ENCODE measurements at regions not wholly inside any gene's neighbourhood (a gene's known extent, or its start where the extent isn't known, plus 50 kb on each side); places are given as distances from the start of the nearest gene placed in this dataset.

DNA sequence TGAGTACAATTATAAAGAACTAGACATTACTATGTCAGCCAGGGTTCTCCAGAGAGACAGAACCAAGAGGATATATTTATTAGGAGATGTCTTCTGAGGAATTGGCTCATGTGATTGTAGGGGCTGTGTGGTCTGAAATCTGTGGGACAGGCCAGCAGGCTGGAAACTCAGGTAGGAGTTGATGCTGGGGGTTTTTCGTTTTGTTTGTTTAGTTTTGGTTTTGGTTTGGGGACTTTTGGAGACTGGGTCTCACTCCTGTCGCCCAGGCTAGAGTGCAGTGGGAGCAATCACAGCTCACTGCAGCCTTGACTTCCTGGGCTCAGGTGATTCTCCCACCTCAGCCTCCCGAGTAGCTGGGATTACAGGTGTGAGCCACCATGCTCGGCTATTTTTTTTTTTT lies 132.9 kb upstream of the ERRFI1 start:
- H3K9me2 ChIP-seq (replicated peaks; ENCODE audit: insufficient read depth, low read length), result no peaks in the 10 kb centered on the region
- H3K27me3 ChIP-seq (ENCODE audit: low read length), result no peaks in the 10 kb centered on the region
- no peaks in the 10 kb centered on the region for H3K9me3 ChIP-seq (ENCODE audit: insufficient read depth, low read length)
- no peaks in the 10 kb centered on the region for H3K36me3 ChIP-seq (ENCODE audit: low read length)
- H4K20me1 ChIP-seq (ENCODE audit: low read depth, low read length), result no peaks in the 10 kb centered on the region
- H3F3A ChIP-seq (ENCODE audit: insufficient read depth), result no peaks in the 10 kb centered on the region
- H3K4me2 ChIP-seq (ENCODE audit: low read depth, low read length, poor library complexity, severe bottlenecking), result no peak overlapping the region
- no peak for TF ChIP-seq EZH2phosphoT487 (conservative IDR thresholded peaks at IDR 0.05; ENCODE audit: low read length)
- TF ChIP-seq, protein P1, sequence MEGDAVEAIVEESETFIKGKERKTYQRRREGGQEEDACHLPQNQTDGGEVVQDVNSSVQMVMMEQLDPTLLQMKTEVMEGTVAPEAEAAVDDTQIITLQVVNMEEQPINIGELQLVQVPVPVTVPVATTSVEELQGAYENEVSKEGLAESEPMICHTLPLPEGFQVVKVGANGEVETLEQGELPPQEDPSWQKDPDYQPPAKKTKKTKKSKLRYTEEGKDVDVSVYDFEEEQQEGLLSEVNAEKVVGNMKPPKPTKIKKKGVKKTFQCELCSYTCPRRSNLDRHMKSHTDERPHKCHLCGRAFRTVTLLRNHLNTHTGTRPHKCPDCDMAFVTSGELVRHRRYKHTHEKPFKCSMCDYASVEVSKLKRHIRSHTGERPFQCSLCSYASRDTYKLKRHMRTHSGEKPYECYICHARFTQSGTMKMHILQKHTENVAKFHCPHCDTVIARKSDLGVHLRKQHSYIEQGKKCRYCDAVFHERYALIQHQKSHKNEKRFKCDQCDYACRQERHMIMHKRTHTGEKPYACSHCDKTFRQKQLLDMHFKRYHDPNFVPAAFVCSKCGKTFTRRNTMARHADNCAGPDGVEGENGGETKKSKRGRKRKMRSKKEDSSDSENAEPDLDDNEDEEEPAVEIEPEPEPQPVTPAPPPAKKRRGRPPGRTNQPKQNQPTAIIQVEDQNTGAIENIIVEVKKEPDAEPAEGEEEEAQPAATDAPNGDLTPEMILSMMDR (IDR thresholded peaks at IDR 0.05; ENCODE audit: insufficient read depth, low read length, poor library complexity, severe bottlenecking), result no peak
- H3K4me3 ChIP-seq (ENCODE audit: insufficient read depth, low read length, poor library complexity, severe bottlenecking), result no peak overlapping the region
- H2AFZ ChIP-seq (ENCODE audit: low read depth, low read length, severe bottlenecking), result no peak overlapping the region
- H3K27ac ChIP-seq (ENCODE audit: low read depth, low read length), result no peak overlapping the region
- H3K79me2 ChIP-seq (ENCODE audit: insufficient read depth, low read length), result no peaks in the 10 kb centered on the region
- H3K9ac ChIP-seq (ENCODE audit: low read length), result no peak overlapping the region

DNA sequence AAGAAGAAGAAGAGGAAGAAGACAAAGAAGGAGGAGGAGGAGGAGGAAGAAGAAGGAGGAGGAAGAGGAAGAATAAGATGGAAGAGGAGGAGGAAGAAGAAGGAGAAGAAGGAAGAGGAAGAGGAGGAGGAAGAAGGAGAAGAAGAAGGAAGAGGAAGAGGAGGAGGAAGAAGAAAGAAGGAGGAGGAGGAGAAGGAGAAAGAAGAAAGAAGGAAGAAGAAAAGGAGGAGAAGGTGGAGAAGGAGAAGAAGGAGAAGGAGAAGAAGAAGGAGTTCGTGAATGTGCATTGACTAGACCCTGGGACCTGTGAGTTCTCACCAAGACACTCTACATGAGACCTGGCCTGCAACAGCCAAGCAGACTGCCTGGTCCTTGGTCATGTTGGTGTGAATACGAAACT lies 131.7 kb upstream of the ERRFI1 start:
- no peak overlapping the region for H3K4me3 ChIP-seq (ENCODE audit: insufficient read depth, low read length, poor library complexity, severe bottlenecking)
- no peak overlapping the region for H3K9ac ChIP-seq (ENCODE audit: low read length)
- H3K36me3 ChIP-seq (ENCODE audit: low read length), result no peaks in the 10 kb centered on the region
- H3K4me2 ChIP-seq (ENCODE audit: low read depth, low read length, poor library complexity, severe bottlenecking), result no peak overlapping the region
- no peaks in the 10 kb centered on the region for H3K27me3 ChIP-seq (ENCODE audit: low read length)
- no peaks in the 10 kb centered on the region for H3K9me2 ChIP-seq (replicated peaks; ENCODE audit: insufficient read depth, low read length)
- H3K27ac ChIP-seq (ENCODE audit: low read depth, low read length), result no peak overlapping the region
- no peaks in the 10 kb centered on the region for H4K20me1 ChIP-seq (ENCODE audit: low read depth, low read length)
- no peaks in the 10 kb centered on the region for H3K9me3 ChIP-seq (ENCODE audit: insufficient read depth, low read length)
- H2AFZ ChIP-seq (ENCODE audit: low read depth, low read length, severe bottlenecking), result no peak overlapping the region
- H3F3A ChIP-seq (ENCODE audit: insufficient read depth), result no peaks in the 10 kb centered on the region
- H3K79me2 ChIP-seq (ENCODE audit: insufficient read depth, low read length), result no peaks in the 10 kb centered on the region
- no peak for TF ChIP-seq EZH2phosphoT487 (conservative IDR thresholded peaks at IDR 0.05; ENCODE audit: low read length)
- TF ChIP-seq, protein P1 (IDR thresholded peaks at IDR 0.05; ENCODE audit: insufficient read depth, low read length, poor library complexity, severe bottlenecking), result no peak

DNA sequence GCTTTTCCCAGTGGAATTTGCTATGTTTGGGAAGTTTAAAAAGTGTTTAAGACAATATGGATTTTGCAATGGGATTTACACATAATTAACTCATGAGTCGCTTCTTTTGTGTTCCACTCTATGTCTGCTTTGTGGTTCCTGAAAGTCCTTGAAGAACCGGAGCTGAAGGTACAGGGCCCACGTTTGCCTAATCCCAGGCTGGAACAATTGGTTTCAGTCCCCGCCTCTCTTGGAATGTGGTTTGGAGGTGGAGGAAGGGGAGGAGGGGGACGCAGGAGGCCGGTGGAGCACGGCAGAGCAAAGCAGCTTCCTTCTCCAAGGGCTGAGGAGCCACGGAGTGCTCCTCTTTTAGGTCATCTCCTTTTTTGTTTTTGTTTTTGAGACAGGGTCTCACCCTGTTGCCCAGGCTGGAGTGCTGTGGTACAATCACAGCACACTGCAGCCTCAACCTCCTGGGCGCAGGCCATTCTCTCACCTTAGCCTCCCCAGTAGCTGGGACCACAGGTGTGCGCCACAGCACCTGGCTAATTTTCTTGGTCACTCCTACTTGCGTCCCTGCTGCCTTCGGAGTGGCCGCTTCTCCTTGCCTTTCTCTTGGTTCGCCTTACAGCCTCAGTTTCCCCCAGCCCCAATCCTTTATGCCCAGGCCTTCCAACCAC lies 129.5 kb upstream of the ERRFI1 start:
- no peak overlapping the region for H2AFZ ChIP-seq (ENCODE audit: low read depth, low read length, severe bottlenecking)
- H3F3A ChIP-seq (ENCODE audit: insufficient read depth), result no peaks in the 10 kb centered on the region
- H4K20me1 ChIP-seq (ENCODE audit: low read depth, low read length), result no peaks in the 10 kb centered on the region
- no peak overlapping the region for H3K4me3 ChIP-seq (ENCODE audit: insufficient read depth, low read length, poor library complexity, severe bottlenecking)
- H3K9me2 ChIP-seq (replicated peaks; ENCODE audit: insufficient read depth, low read length), result no peaks in the 10 kb centered on the region
- H3K9me3 ChIP-seq (ENCODE audit: insufficient read depth, low read length), result no peaks in the 10 kb centered on the region
- no peak overlapping the region for H3K27ac ChIP-seq (ENCODE audit: low read depth, low read length)
- H3K9ac ChIP-seq (ENCODE audit: low read length), result no peak overlapping the region
- TF ChIP-seq, protein P1 (IDR thresholded peaks at IDR 0.05; ENCODE audit: insufficient read depth, low read length, poor library complexity, severe bottlenecking), result no peak
- no peak for TF ChIP-seq EZH2phosphoT487 (conservative IDR thresholded peaks at IDR 0.05; ENCODE audit: low read length)
- no peak overlapping the region for H3K4me2 ChIP-seq (ENCODE audit: low read depth, low read length, poor library complexity, severe bottlenecking)
- H3K27me3 ChIP-seq (ENCODE audit: low read length), result no peaks in the 10 kb centered on the region
- no peaks in the 10 kb centered on the region for H3K79me2 ChIP-seq (ENCODE audit: insufficient read depth, low read length)
- H3K36me3 ChIP-seq (ENCODE audit: low read length), result no peaks in the 10 kb centered on the region
